ENCODE measurements at regions not wholly inside any gene's neighbourhood (a gene's known extent, or its start where the extent isn't known, plus 50 kb on each side); places are given as distances from the start of the nearest gene placed in this dataset.

DNA sequence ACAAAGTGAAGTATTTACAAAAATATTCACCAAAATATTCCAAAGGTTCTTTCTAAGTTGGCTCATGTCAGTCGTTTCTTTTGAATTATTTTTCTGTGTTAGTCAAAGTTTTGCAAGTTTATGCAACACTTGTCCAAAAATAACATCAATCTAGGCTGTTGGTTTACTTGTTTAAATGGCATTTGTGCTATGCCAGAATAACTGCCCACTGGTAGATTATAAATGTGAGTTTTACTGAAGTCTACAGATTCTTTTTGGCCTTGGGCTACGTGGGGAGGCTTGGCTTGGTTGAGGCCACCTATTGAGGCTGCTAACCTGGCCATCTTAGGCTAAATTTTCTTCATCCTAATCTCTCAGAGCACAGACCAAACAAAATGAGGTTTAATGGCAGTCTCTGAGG lies 1091.9 kb upstream of the RAG2 start:
- WGBS, 5 donors = 42 to 64% (median 54%) methylated on average over 2 of the region's 2 CpGs
- intact Hi-C loops (cut with DNase I; ENCODE audit: low total_unique reads) = no loop called here
- H3K27me3 ChIP-seq (replicated peaks in 1 of 7) = no peaks in the 10 kb centered on the region
- no peak overlapping the region for H3K4me3 ChIP-seq
- no peak for DNase-seq
- no peak overlapping the region for H3K27ac ChIP-seq
- peaks cover 0 to 32% (median 17%) of the 10 kb centered on the region in 8 donors for H3K9me3 ChIP-seq
- H3K36me3 ChIP-seq = no peaks in the 10 kb centered on the region
- TF ChIP-seq, protein P1, sequence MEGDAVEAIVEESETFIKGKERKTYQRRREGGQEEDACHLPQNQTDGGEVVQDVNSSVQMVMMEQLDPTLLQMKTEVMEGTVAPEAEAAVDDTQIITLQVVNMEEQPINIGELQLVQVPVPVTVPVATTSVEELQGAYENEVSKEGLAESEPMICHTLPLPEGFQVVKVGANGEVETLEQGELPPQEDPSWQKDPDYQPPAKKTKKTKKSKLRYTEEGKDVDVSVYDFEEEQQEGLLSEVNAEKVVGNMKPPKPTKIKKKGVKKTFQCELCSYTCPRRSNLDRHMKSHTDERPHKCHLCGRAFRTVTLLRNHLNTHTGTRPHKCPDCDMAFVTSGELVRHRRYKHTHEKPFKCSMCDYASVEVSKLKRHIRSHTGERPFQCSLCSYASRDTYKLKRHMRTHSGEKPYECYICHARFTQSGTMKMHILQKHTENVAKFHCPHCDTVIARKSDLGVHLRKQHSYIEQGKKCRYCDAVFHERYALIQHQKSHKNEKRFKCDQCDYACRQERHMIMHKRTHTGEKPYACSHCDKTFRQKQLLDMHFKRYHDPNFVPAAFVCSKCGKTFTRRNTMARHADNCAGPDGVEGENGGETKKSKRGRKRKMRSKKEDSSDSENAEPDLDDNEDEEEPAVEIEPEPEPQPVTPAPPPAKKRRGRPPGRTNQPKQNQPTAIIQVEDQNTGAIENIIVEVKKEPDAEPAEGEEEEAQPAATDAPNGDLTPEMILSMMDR (IDR thresholded peaks at IDR 0.05 in 8 of 11, conservative IDR thresholded peaks at IDR 0.05 in 3 of 11) = no peak
- H3K4me1 ChIP-seq = no peaks in the 10 kb centered on the region

DNA sequence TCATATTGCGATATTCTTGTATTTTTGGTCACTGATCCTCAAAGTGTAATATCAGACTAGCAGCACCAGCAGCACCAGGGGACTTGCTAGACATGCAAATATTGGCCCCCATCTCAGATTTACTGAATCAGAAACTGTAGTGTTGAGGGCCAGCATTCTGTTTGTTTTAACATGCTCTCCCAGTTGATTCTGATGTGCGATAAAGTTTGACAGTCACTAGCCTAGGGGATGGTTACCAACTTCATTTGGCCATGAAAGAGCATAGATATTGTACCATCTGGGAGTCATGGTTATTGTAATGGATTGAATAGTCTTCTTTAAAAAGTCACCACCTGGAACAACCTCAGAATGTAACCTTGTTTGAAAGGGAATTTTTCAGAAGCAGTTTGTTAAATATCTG lies 1090.4 kb upstream of the RAG2 start:
- no peaks in the 10 kb centered on the region for H3K36me3 ChIP-seq
- peaks cover 0 to 21% (median 4%) of the 10 kb centered on the region in 8 donors for H3K9me3 ChIP-seq
- H3K4me3 ChIP-seq = no peak overlapping the region
- intact Hi-C loops (cut with DNase I; ENCODE audit: low total_unique reads) = no loop called here
- WGBS, 5 donors = 45 to 47% (median 46%) methylated on average over 2 of the region's 2 CpGs
- H3K27ac ChIP-seq = no peak overlapping the region
- H3K4me1 ChIP-seq = no peaks in the 10 kb centered on the region
- DNase-seq = no peak
- H3K27me3 ChIP-seq (replicated peaks in 1 of 7) = no peaks in the 10 kb centered on the region
- no peak for TF ChIP-seq POLR2A (IDR thresholded peaks at IDR 0.05)
- TF ChIP-seq, protein P1 (IDR thresholded peaks at IDR 0.05 in 8 of 11, conservative IDR thresholded peaks at IDR 0.05 in 3 of 11) = no peak
- TF ChIP-seq POLR2AphosphoS5 (IDR thresholded peaks at IDR 0.05) = no peak

DNA sequence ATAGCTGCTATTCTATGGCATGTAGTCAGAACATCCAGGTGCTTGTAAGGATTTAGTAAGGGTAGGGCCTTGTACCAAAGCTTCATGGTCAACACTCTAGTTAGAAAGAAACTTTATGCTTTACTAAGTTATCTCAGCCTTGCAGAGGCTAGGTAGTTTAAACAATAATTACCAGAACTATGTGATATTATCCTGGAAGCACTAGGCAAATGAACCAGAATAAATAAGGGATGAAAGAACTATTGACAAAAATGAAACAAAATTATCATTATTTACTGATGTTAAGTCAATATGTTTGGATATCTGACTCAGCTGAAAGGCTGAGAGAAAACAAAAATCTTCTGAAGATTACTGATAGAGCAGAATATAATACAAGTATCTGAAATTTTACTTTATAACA lies 1089.1 kb upstream of the RAG2 start:
- no peak overlapping the region for H3K27ac ChIP-seq
- H3K36me3 ChIP-seq = no peaks in the 10 kb centered on the region
- no peaks in the 10 kb centered on the region for H3K27me3 ChIP-seq (replicated peaks in 1 of 7)
- TF ChIP-seq POLR2AphosphoS5 (IDR thresholded peaks at IDR 0.05) = no peak
- TF ChIP-seq POLR2A (IDR thresholded peaks at IDR 0.05) = no peak
- TF ChIP-seq, protein P1 (IDR thresholded peaks at IDR 0.05 in 8 of 11, conservative IDR thresholded peaks at IDR 0.05 in 3 of 11) = no peak
- H3K9me3 ChIP-seq = peaks cover 0 to 24% (median 7%) of the 10 kb centered on the region in 8 donors
- intact Hi-C loops (cut with DNase I; ENCODE audit: low total_unique reads) = no loop called here
- H3K4me1 ChIP-seq = no peaks in the 10 kb centered on the region
- DNase-seq = no peak
- H3K4me3 ChIP-seq = no peak overlapping the region

DNA sequence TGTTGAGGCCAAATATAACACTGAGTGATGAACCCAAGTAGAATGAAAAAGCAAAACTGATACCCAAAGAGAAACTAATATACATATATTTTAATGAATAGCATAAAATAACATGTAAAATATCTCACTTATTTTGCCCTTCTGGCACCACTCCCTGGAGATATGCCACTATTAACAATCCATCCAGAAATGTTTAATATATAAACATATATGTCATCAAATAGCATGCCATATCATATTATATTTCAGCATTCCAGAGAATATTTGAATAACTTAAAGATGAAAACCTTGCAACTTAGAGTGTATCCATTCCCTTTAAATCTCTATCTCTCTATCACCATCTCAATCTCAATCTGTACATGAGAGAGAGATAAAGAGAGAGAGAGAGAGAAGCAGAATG lies 1073.3 kb upstream of the RAG2 start:
- H3K27ac ChIP-seq = no peak overlapping the region
- intact Hi-C loops (cut with DNase I; ENCODE audit: low total_unique reads) = no loop called here

More for the DNA sequence above, 1073.3 kb upstream of the RAG2 start:
- DNase-seq = no peak
- Histone ChIP-seq H3K4me3 (no peak overlapping the region), H3K9me3 (peaks cover 0 to 10% (median 3%) of the 10 kb centered on the region in 8 donors), H3K27me3 (replicated peaks in 1 of 7) (no peaks in the 10 kb centered on the region), H3K4me1 (no peaks in the 10 kb centered on the region), H3K36me3 (no peaks in the 10 kb centered on the region)
- TF ChIP-seq, protein P1 (IDR thresholded peaks at IDR 0.05 in 8 of 11, conservative IDR thresholded peaks at IDR 0.05 in 3 of 11) = no peak
- TF ChIP-seq POLR2A (IDR thresholded peaks at IDR 0.05) (no peak), POLR2AphosphoS5 (IDR thresholded peaks at IDR 0.05) (no peak)

Measured in spleen (tissue), 11 donors.